ENCODE measurements at regions not wholly inside any gene's neighbourhood (a gene's known extent, or its start where the extent isn't known, plus 50 kb on each side); places are given as distances from the start of the nearest gene placed in this dataset.

GRCh38 chr13:30108913-30109237 lies 198.5 kb downstream of the KATNAL1 start:
- no peak for TF ChIP-seq REST (IDR thresholded peaks at IDR 0.05; ENCODE audit: low read depth)

GRCh38 chr13:30108216-30108912 lies 199.0 kb downstream of the KATNAL1 start:
- TF ChIP-seq CREB1 (IDR thresholded peaks at IDR 0.05; ENCODE audit: low read depth) (no peak), REST (IDR thresholded peaks at IDR 0.05; ENCODE audit: low read depth) (no peak), TAF1 (IDR thresholded peaks at IDR 0.05; ENCODE audit: low read depth) (no peak), NFIC (IDR thresholded peaks at IDR 0.05) (no peak), TEAD4 (IDR thresholded peaks at IDR 0.05) (no peak), TCF12 (IDR thresholded peaks at IDR 0.05; ENCODE audit: low read depth) (no peak), CEBPB (IDR thresholded peaks at IDR 0.05) (no peak), ZBTB7A (IDR thresholded peaks at IDR 0.05; ENCODE audit: low read depth) (no peak), FOXM1 (IDR thresholded peaks at IDR 0.05; ENCODE audit: borderline replicate concordance, low read depth) (no peak), USF1 (IDR thresholded peaks at IDR 0.05) (no peak), YY1 (IDR thresholded peaks at IDR 0.05; ENCODE audit: low read depth) (no peak), EP300 (IDR thresholded peaks at IDR 0.05; ENCODE audit: borderline replicate concordance) (no peak), RAD21 (IDR thresholded peaks at IDR 0.05; ENCODE audit: low read depth) (no peak), EGR1 (IDR thresholded peaks at IDR 0.05) (no peak), MAX (IDR thresholded peaks at IDR 0.05) (no peak)

GRCh38 chr13:30107521-30108136 lies 199.7 kb downstream of the KATNAL1 start:
- TF ChIP-seq TCF12 (IDR thresholded peaks at IDR 0.05; ENCODE audit: low read depth), result no peak
- TF ChIP-seq CREB1 (IDR thresholded peaks at IDR 0.05; ENCODE audit: low read depth), result no peak
- no peak for TF ChIP-seq MAX (IDR thresholded peaks at IDR 0.05)
- TF ChIP-seq TAF1 (IDR thresholded peaks at IDR 0.05; ENCODE audit: low read depth), result no peak

GRCh38 chr13:30107121-30107520 lies 200.2 kb downstream of the KATNAL1 start:
- TF ChIP-seq USF1 (IDR thresholded peaks at IDR 0.05), result no peak
- no peak for TF ChIP-seq EGR1 (IDR thresholded peaks at IDR 0.05)
- TF ChIP-seq REST (IDR thresholded peaks at IDR 0.05; ENCODE audit: low read depth), result no peak
- no peak for TF ChIP-seq TAF1 (IDR thresholded peaks at IDR 0.05; ENCODE audit: low read depth)
- no peak for TF ChIP-seq TEAD4 (IDR thresholded peaks at IDR 0.05)
- no peak for TF ChIP-seq RAD21 (IDR thresholded peaks at IDR 0.05; ENCODE audit: low read depth)
- TF ChIP-seq MAX (IDR thresholded peaks at IDR 0.05), result no peak
- no peak for TF ChIP-seq CREB1 (IDR thresholded peaks at IDR 0.05; ENCODE audit: low read depth)
- no peak for TF ChIP-seq NFIC (IDR thresholded peaks at IDR 0.05)

GRCh38 chr13:30105381-30105780 lies 202.0 kb downstream of the KATNAL1 start:
- no peak for TF ChIP-seq YY1 (IDR thresholded peaks at IDR 0.05; ENCODE audit: low read depth)

Data from Ishikawa (cell line).